ENCODE measurements at regions not wholly inside any gene's neighbourhood (a gene's known extent, or its start where the extent isn't known, plus 50 kb on each side); places are given as distances from the start of the nearest gene placed in this dataset.

- ATAC-seq (no peak), DNase-seq (no peak)
- Mint-ChIP-seq H3K27me3 (peaks cover 4% of the 10 kb centered on the region), H3K27ac (no peak overlapping the region), H3K4me1 (no peaks in the 10 kb centered on the region), H3K4me3 (no peak overlapping the region), H3K36me3 (ENCODE audit: low read depth) (no peaks in the 10 kb centered on the region), H3K9me3 (ENCODE audit: low read depth) (peaks cover 4% of the 10 kb centered on the region)
- intact Hi-C loops (cut with DNase I, micrococcal nuclease) = no loop called here
- ChIA-PET POLR2A (no interaction called here), CTCF (no interaction called here)
Measured at GRCh38 chr10:58903071-58903470, 273.4 kb upstream of the PHYHIPL start.

DNA sequence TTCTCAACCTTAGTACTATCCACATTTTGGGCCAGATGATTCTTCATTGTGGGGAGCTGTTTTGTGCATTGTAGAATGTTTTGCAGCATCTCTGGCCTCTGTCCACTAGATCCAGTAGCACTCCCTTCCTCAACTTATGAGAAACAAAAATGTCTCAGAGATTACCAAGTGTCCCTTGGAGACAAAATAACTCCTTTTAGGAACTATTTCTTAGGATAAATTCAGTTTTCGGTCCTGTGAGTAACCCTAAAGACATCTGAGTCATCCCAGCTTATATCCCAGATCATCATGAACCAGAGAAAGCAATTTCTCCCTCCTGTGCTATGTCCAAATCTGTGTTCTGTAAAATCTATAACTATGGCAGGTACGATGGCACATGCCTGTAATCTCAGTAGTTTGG, 266.6 kb upstream of the PHYHIPL start:
- Mint-ChIP-seq H3K27me3 (peaks cover 6% of the 10 kb centered on the region), H3K27ac (no peak overlapping the region), H3K4me3 (no peak overlapping the region), H3K36me3 (ENCODE audit: low read depth) (no peaks in the 10 kb centered on the region), H3K9me3 (ENCODE audit: low read depth) (no peaks in the 10 kb centered on the region), H3K4me1 (no peaks in the 10 kb centered on the region)
- DNase-seq (no peak), ATAC-seq (no peak)
- intact Hi-C loops (cut with DNase I, micrococcal nuclease) = no loop called here
- POLR2A ChIA-PET = no interaction called here
- CTCF ChIA-PET = no interaction called here

DNA sequence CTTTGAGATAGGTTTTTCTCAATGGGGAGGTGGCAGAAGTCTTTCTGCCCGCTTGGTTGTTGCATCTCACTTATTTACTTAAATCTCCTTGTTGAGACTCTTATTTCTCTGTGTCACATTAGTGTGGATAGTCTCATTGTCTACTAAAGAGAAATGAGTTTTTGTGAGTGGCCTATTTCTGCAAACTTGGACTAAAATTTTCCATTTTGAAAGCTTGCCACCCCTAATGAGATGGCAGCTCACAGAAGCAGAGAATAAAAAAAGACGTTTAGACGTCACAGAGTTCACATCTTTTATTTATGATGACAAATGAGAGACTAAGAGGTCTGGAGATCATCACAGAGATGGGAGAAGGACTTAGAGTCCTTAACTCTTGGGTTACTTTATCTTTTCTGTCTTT, 262.7 kb upstream of the PHYHIPL start:
- DNase-seq (no peak), ATAC-seq (no peak)
- Mint-ChIP-seq H3K9me3 (ENCODE audit: low read depth) (no peaks in the 10 kb centered on the region), H3K27ac (no peak overlapping the region), H3K4me3 (no peak overlapping the region), H3K27me3 (peaks cover 2% of the 10 kb centered on the region), H3K36me3 (ENCODE audit: low read depth) (no peaks in the 10 kb centered on the region), H3K4me1 (no peaks in the 10 kb centered on the region)
- intact Hi-C loops (cut with DNase I, micrococcal nuclease) = no loop called here
- ChIA-PET CTCF (no interaction called here), POLR2A (no interaction called here)

DNA sequence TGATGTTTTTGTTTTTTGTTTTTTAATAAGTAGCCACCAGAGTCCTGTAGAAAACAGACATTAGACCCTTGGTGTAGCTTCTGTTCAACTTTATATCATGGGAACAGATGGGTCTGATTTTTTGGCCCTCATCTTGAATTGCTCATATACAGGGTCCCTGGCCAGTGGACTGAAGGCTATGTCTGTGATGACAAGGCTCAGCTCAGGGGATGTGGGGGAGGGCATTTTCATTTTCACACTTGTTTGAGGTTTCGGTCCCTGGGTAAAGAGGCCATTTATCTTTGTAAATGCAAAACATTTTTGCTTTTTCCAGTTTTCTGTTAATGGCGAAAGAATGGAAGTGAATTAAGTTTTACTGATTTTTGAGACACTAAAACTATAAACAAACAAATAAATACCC, 257.6 kb upstream of the PHYHIPL start:
- Mint-ChIP-seq H3K4me3 (no peak overlapping the region), H3K9me3 (ENCODE audit: low read depth) (no peaks in the 10 kb centered on the region), H3K27me3 (peaks cover 6% of the 10 kb centered on the region), H3K27ac (no peak overlapping the region), H3K36me3 (ENCODE audit: low read depth) (no peaks in the 10 kb centered on the region), H3K4me1 (no peaks in the 10 kb centered on the region)
- CTCF ChIA-PET = no interaction called here
- ATAC-seq (no peak), DNase-seq (no peak)
- POLR2A ChIA-PET = no interaction called here
- intact Hi-C loops (cut with DNase I, micrococcal nuclease) = no loop called here

DNA sequence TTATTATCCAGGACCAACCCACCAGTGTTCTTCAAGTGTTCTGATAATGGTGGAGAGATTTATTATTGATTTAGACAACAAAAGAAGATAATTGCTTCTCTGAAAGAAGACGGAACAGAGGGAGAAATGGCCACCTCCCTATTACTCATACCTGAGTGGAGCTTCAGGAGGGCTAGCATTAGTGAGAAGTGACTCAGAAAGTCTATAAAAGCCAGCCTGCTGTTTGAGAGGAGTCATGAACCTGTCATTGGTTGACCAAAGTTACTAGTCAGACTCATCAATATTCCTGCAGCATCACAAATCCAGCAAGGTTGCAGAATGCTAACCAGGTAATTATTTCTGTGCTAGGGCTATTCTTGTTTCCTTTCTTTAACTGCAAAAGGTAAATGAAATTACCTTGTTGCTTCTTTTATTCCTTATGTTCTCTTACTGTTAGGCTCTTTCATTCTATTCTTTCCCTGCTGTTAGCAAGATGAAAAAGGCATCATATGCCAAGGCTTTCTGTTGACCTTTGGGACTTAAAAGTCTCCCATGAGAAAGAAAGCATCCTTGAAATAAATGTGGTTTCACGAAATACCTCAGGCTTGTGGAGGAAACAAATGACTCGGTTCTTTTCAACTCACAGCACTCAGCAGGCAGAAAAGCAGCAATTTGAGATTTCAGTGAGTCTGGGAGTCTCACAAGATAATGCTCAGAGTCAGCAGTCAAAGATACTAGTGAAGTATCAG, 256.4 kb upstream of the PHYHIPL start:
- Mint-ChIP-seq H3K27me3 (peaks cover 3% of the 10 kb centered on the region), H3K27ac (no peak overlapping the region), H3K4me3 (no peak overlapping the region), H3K36me3 (ENCODE audit: low read depth) (no peaks in the 10 kb centered on the region), H3K4me1 (no peaks in the 10 kb centered on the region), H3K9me3 (ENCODE audit: low read depth) (no peaks in the 10 kb centered on the region)
- DNase-seq (no peak), ATAC-seq (no peak)
- ChIA-PET POLR2A (no interaction called here), CTCF (no interaction called here)
- intact Hi-C loops (cut with DNase I, micrococcal nuclease) = no loop called here

- H3K9me3 Mint-ChIP-seq (ENCODE audit: low read depth) = peaks cover under 1% of the 10 kb centered on the region
- ChIA-PET POLR2A (no interaction called here), CTCF (no interaction called here)
- DNase-seq = no peak
- H3K4me3 Mint-ChIP-seq = no peak overlapping the region
- H3K27ac Mint-ChIP-seq = no peak overlapping the region
- H3K27me3 Mint-ChIP-seq = peaks cover 3% of the 10 kb centered on the region
- no peaks in the 10 kb centered on the region for H3K36me3 Mint-ChIP-seq (ENCODE audit: low read depth)
- intact Hi-C loops (cut with DNase I, micrococcal nuclease) = no loop called here
- no peaks in the 10 kb centered on the region for H3K4me1 Mint-ChIP-seq
- ATAC-seq = no peak
Measured at GRCh38 chr10:58920655-58921003, 255.8 kb upstream of the PHYHIPL start.

DNA sequence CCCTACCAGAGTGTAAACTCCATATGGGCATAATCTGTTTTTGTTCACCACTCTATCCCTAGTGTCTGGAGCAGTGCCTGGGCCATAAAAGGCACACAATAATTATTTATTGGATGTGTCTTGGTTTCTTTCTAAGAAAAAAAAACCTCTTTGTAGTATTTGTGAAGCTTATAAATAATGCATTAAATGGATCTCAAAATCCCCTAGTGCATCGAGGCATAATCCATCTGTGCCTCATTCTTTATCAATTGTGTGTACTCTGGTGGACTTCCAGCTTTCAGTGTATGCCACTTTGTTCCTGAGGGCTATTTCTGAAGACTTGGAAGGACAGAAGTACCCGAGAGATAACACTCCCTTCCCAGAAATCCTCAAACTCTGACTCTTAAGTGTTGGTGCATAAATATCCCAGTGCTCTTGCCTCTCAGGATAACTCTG, 255.0 kb upstream of the PHYHIPL start:
- peaks cover 3% of the 10 kb centered on the region for H3K27me3 Mint-ChIP-seq
- no peaks in the 10 kb centered on the region for H3K4me1 Mint-ChIP-seq
- no peak overlapping the region for H3K4me3 Mint-ChIP-seq
- intact Hi-C loops (cut with DNase I, micrococcal nuclease) = no loop called here
- DNase-seq (no peak), ATAC-seq (no peak)
- H3K27ac Mint-ChIP-seq = no peak overlapping the region
- POLR2A ChIA-PET = no interaction called here
- no peaks in the 10 kb centered on the region for H3K36me3 Mint-ChIP-seq (ENCODE audit: low read depth)
- CTCF ChIA-PET = interaction anchor here (0.6 kb wide), 1 partner anchor 45 kb away, joined by 3 read pairs; no protein-coding TSS in a partner anchor
- peaks cover 4% of the 10 kb centered on the region for H3K9me3 Mint-ChIP-seq (ENCODE audit: low read depth)

- ChIA-PET POLR2A (no interaction called here), CTCF (no interaction called here)
- Mint-ChIP-seq H3K4me3 (no peak overlapping the region), H3K27ac (no peak overlapping the region), H3K9me3 (ENCODE audit: low read depth) (peaks cover 9% of the 10 kb centered on the region), H3K4me1 (no peaks in the 10 kb centered on the region), H3K36me3 (ENCODE audit: low read depth) (no peaks in the 10 kb centered on the region), H3K27me3 (peaks cover 3% of the 10 kb centered on the region)
- no peak for ATAC-seq
- no peak for DNase-seq
- intact Hi-C loops (cut with DNase I, micrococcal nuclease) = no loop called here
Measured at GRCh38 chr10:58925381-58925780, 251.1 kb upstream of the PHYHIPL start.

DNA sequence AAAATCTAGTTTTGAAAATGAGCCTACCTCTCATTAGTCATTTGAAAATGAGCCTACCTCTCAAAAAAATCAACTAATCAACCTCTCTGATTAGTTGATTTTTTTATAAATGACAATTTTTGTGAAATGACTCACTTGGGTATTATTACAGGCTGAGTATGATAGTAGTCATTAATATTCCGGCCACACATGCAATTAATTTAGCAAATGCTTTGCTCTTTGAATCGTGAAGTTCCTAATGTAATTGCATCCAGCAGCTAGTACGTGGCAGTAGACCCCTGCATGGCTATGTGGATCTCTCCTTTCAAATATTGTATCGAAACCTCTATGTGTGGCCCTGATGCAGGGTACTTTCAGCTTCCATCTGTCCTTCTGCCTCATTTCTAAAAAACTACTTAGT, 245.9 kb upstream of the PHYHIPL start:
- Mint-ChIP-seq H3K9me3 (ENCODE audit: low read depth) (peaks cover 9% of the 10 kb centered on the region), H3K4me3 (no peak overlapping the region), H3K27ac (no peak overlapping the region), H3K27me3 (peaks cover 2% of the 10 kb centered on the region), H3K36me3 (ENCODE audit: low read depth) (no peaks in the 10 kb centered on the region), H3K4me1 (no peaks in the 10 kb centered on the region)
- ATAC-seq = no peak
- POLR2A ChIA-PET = no interaction called here
- intact Hi-C loops (cut with DNase I, micrococcal nuclease) = no loop called here
- DNase-seq = no peak
- CTCF ChIA-PET = no interaction called here

GRCh38 chr10:58932126-58932525, 244.3 kb upstream of the PHYHIPL start:
- Mint-ChIP-seq H3K9me3 (ENCODE audit: low read depth) (peaks cover 5% of the 10 kb centered on the region), H3K4me3 (no peak overlapping the region), H3K27me3 (peaks cover 2% of the 10 kb centered on the region), H3K36me3 (ENCODE audit: low read depth) (no peaks in the 10 kb centered on the region), H3K27ac (no peak overlapping the region), H3K4me1 (no peaks in the 10 kb centered on the region)
- no peak for ATAC-seq
- no peak for DNase-seq
- ChIA-PET POLR2A (no interaction called here), CTCF (no interaction called here)
- intact Hi-C loops (cut with DNase I, micrococcal nuclease) = no loop called here

DNA sequence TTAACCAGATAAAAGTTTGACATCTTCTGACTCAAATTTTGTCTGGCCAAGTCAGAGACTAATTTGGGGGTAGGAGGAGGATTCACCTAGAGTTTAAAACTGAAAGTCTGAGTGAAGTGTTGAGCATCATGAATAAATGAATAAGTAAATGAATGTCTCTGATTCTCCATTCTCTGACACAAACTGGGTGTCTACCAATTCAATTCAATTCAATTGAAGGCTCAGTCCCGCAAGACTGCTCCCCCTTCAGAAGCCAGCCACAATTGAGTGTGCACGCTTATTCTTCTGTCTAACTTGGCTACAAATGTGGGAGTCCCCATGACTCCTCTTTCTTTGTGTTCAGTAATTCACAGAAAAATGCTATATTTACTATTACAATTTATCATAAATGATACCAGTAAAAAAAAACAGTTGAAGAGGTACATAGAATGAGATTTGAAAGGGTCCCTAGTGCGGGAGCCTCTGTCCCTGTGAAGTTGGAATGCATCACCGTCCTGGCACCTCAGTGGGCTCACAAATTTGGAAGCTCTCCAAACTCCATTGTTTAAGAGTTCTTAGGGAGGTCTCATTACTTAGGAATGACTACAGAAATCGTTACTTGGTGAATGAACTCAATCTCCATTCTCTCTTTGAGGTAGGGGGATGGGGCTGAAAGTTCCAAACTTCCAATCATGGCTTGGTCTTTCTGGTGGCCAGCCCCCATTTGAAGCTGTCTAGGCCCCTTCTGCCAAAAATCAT, 243.7 kb upstream of the PHYHIPL start:
- no peak overlapping the region for H3K4me3 Mint-ChIP-seq
- H3K27me3 Mint-ChIP-seq = peaks cover 2% of the 10 kb centered on the region
- ChIA-PET POLR2A (no interaction called here), CTCF (no interaction called here)
- H3K27ac Mint-ChIP-seq = no peak overlapping the region
- DNase-seq = no peak
- intact Hi-C loops (cut with DNase I, micrococcal nuclease) = no loop called here
- no peak for ATAC-seq
- H3K4me1 Mint-ChIP-seq = no peaks in the 10 kb centered on the region
- no peaks in the 10 kb centered on the region for H3K36me3 Mint-ChIP-seq (ENCODE audit: low read depth)
- H3K9me3 Mint-ChIP-seq (ENCODE audit: low read depth) = peaks cover 2% of the 10 kb centered on the region

DNA sequence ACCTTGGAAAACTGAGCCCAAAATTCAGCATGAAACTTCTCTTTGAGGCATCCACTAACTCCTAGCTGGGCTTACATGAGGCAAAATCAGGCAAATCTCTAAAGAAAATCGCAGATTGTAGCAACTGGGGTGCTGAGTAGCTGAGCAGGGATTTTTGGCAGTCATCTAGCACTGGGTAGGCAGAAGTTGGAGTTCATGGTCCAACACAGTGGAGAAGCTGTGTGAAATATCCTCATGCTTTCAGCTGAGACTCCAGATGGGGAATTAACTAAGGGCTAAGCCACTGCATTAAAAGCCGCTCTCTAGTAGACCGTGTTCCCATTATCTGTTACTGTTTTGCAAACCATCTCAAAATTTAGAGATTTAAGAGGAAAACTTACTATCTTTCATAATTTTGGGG, 240.1 kb upstream of the PHYHIPL start:
- CTCF ChIA-PET = interaction anchor here (0.7 kb wide), 1 partner anchor 157 kb away, joined by 3 read pairs; no protein-coding TSS in a partner anchor
- DNase-seq (no peak), ATAC-seq (no peak)
- H3K27ac Mint-ChIP-seq = no peak overlapping the region
- POLR2A ChIA-PET = no interaction called here
- no peaks in the 10 kb centered on the region for H3K4me1 Mint-ChIP-seq
- H3K9me3 Mint-ChIP-seq (ENCODE audit: low read depth) = no peaks in the 10 kb centered on the region
- intact Hi-C loops (cut with DNase I, micrococcal nuclease) = no loop called here
- no peak overlapping the region for H3K4me3 Mint-ChIP-seq
- peaks cover 2% of the 10 kb centered on the region for H3K27me3 Mint-ChIP-seq
- no peaks in the 10 kb centered on the region for H3K36me3 Mint-ChIP-seq (ENCODE audit: low read depth)
